ENCODE measurements at regions not wholly inside any gene's neighbourhood (a gene's known extent, or its start where the extent isn't known, plus 50 kb on each side); places are given as distances from the start of the nearest gene placed in this dataset.

DNA sequence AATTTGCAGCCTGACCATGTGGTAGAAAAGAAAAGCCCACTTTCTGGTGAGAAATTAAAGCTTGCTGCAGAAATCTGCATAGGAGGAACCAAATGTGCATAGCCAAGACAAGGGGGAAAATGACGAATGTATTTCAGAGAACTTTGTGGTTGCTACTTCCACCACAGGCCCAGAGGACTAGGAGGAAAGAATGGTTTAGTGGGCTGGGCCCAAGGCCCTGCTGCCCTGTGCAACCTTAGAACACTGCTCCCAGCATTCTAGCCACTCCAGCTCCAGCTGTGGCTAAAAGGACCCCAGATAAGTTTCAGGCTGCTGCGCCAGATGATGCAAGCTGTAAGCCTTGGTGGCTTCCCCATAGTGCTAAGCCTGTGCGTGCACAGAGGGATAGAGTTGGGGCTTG lies 764.3 kb downstream of the SLC6A15 start:
- intact Hi-C loops (cut with DNase I), result no loop called here
- Histone ChIP-seq H3K9ac (ENCODE audit: low read length in 3 of 3) (no peak overlapping the region), H3K27ac (ENCODE audit: low read depth in 2 of 2, low read length in 2 of 2) (no peak overlapping the region), H3K36me3 (ENCODE audit: control insufficient read depth in 2 of 3, insufficient read depth in 3 of 3, low read length in 3 of 3) (no peaks in the 10 kb centered on the region), H3K27me3 (ENCODE audit: control insufficient read depth, insufficient read depth, low read length) (no peaks in the 10 kb centered on the region), H3K4me1 (ENCODE audit: control insufficient read depth in 2 of 3, insufficient read depth in 2 of 3, low read depth in 1 of 3, low read length in 3 of 3) (no peaks in the 10 kb centered on the region), H3K9me3 (ENCODE audit: control insufficient read depth in 2 of 3, insufficient read depth in 1 of 3, low read length in 3 of 3) (peaks cover 0 to 2% (median 0%) of the 10 kb centered on the region in 3 donors), H3K4me3 (ENCODE audit: low read length in 3 of 3) (no peak overlapping the region)
- FAIRE-seq (no peak), DNase-seq (no peak)
- TF ChIP-seq, protein P1, sequence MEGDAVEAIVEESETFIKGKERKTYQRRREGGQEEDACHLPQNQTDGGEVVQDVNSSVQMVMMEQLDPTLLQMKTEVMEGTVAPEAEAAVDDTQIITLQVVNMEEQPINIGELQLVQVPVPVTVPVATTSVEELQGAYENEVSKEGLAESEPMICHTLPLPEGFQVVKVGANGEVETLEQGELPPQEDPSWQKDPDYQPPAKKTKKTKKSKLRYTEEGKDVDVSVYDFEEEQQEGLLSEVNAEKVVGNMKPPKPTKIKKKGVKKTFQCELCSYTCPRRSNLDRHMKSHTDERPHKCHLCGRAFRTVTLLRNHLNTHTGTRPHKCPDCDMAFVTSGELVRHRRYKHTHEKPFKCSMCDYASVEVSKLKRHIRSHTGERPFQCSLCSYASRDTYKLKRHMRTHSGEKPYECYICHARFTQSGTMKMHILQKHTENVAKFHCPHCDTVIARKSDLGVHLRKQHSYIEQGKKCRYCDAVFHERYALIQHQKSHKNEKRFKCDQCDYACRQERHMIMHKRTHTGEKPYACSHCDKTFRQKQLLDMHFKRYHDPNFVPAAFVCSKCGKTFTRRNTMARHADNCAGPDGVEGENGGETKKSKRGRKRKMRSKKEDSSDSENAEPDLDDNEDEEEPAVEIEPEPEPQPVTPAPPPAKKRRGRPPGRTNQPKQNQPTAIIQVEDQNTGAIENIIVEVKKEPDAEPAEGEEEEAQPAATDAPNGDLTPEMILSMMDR (IDR thresholded peaks at IDR 0.05; ENCODE audit: borderline replicate concordance, extremely low read depth, insufficient read depth), result no peak

GRCh38 chr12:84136862-84137367 lies 775.7 kb downstream of the SLC6A15 start:
- intact Hi-C loops (cut with DNase I), result no loop called here
- Histone ChIP-seq H3K36me3 (ENCODE audit: control insufficient read depth in 2 of 3, insufficient read depth in 3 of 3, low read length in 3 of 3) (no peaks in the 10 kb centered on the region), H3K27me3 (ENCODE audit: control insufficient read depth, insufficient read depth, low read length) (no peaks in the 10 kb centered on the region), H3K27ac (ENCODE audit: low read depth in 2 of 2, low read length in 2 of 2) (no peak overlapping the region), H3K9ac (ENCODE audit: low read length in 3 of 3) (no peak overlapping the region), H3K9me3 (ENCODE audit: control insufficient read depth in 2 of 3, insufficient read depth in 1 of 3, low read length in 3 of 3) (no peaks in the 10 kb centered on the region), H3K4me3 (ENCODE audit: low read length in 3 of 3) (no peak overlapping the region), H3K4me1 (ENCODE audit: control insufficient read depth in 2 of 3, insufficient read depth in 2 of 3, low read depth in 1 of 3, low read length in 3 of 3) (no peaks in the 10 kb centered on the region)
- FAIRE-seq (no peak), DNase-seq (no peak)
- TF ChIP-seq, protein P1 (IDR thresholded peaks at IDR 0.05; ENCODE audit: borderline replicate concordance, extremely low read depth, insufficient read depth), result no peak

DNA sequence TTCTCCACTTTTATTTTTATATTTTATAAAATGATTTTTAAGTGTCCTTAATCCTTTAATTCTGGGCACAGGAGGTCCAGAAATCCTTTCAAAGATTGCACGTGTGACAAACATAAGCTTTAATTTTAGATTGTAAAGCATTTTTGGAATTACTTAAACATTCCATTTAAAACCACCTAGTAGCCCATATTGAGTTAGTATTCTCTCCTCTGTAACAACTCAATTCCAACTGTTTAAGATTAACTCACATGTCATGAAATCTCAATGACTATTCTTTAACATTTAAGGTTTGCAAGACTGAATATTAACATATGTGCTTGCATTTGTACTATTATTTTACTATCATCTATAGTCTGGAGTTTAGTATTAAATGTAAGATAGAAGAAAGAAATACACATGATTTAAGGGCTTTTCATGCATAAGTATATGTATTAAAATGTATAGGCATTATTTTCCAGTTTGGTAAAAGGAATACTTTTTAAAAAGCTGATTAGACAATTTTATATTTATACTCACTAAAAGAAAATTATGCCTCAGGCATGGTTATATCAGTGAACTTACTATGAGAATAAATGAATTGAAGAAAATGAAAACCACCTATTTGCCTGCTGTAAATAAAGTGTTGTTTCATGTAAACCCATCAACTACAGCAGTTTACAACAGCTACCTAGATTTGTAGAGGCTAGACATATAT lies 776.9 kb downstream of the SLC6A15 start:
- TF ChIP-seq, protein P1 (IDR thresholded peaks at IDR 0.05; ENCODE audit: borderline replicate concordance, extremely low read depth, insufficient read depth), result no peak
- Histone ChIP-seq H3K27ac (ENCODE audit: low read depth in 2 of 2, low read length in 2 of 2) (no peak overlapping the region), H3K9ac (ENCODE audit: low read length in 3 of 3) (no peak overlapping the region), H3K36me3 (ENCODE audit: control insufficient read depth in 2 of 3, insufficient read depth in 3 of 3, low read length in 3 of 3) (no peaks in the 10 kb centered on the region), H3K4me3 (ENCODE audit: low read length in 3 of 3) (no peak overlapping the region), H3K4me1 (ENCODE audit: control insufficient read depth in 2 of 3, insufficient read depth in 2 of 3, low read depth in 1 of 3, low read length in 3 of 3) (no peaks in the 10 kb centered on the region), H3K27me3 (ENCODE audit: control insufficient read depth, insufficient read depth, low read length) (no peaks in the 10 kb centered on the region), H3K9me3 (ENCODE audit: control insufficient read depth in 2 of 3, insufficient read depth in 1 of 3, low read length in 3 of 3) (no peaks in the 10 kb centered on the region)
- no peak for DNase-seq
- intact Hi-C loops (cut with DNase I), result no loop called here
- no peak for FAIRE-seq
